WTC11 (cell line): ENCODE measurements at regions not wholly inside any gene's neighbourhood (a gene's known extent, or its start where the extent isn't known, plus 50 kb on each side); places are given as distances from the start of the nearest gene placed in this dataset.

ENCODE experiments used
- ATAC-seq: fragments of 200-7000 bp; cut with Tn5 transposase; 2 replicates; pipeline ENCODE4 v1.10.0; 2021; ENCODE audit warnings: mild to moderate bottlenecking, moderate library complexity
- CTCF ChIA-PET: fragments of 300-600 bp; sonication (Branson Sonifier 250); formaldehyde crosslinking; loops from one replicate; lab custom pipeline; 2021; ENCODE audit warnings: antibody characterized with exemption; lab: Charles Lee
- POLR2A ChIA-PET: fragments of 350-600 bp; sonication (Branson Sonifier 250); formaldehyde crosslinking; loops from one replicate; lab custom pipeline; 2021; ENCODE audit warnings: antibody characterized with exemption; lab: Charles Lee
- DNase-seq: peaks from one replicate; pipeline ENCODE4 v3.0.0; 2021; ENCODE audit warnings: low spot score
- H3K27ac Mint-ChIP-seq: 2 replicates; pipeline ENCODE4 v1.8.0; 2021; ENCODE audit warnings: mixed read lengths
- H3K27me3 Mint-ChIP-seq: 2 replicates; pipeline ENCODE4 v1.8.0; 2021; ENCODE audit warnings: low read depth, mild to moderate bottlenecking, moderate library complexity, mixed read lengths
- H3K36me3 Mint-ChIP-seq: 2 replicates; pipeline ENCODE4 v1.8.0; 2021; ENCODE audit warnings: mixed read lengths
- H3K4me1 Mint-ChIP-seq: 2 replicates; pipeline ENCODE4 v1.8.0; 2022; ENCODE audit warnings: mixed read lengths
- H3K4me3 Mint-ChIP-seq: 2 replicates; pipeline ENCODE4 v1.8.0; 2021; ENCODE audit warnings: mild to moderate bottlenecking, moderate library complexity, mixed read lengths
- H3K9me3 Mint-ChIP-seq: 2 replicates; pipeline ENCODE4 v1.8.0; 2021; ENCODE audit warnings: mixed read lengths
- CBFB ChIP-seq: sonication (generic); formaldehyde crosslinking; IDR thresholded peaks from 2 replicates; pipeline ENCODE4 v1.8.1; 2022; ENCODE audit warnings: mild to moderate bottlenecking, low read depth, missing genetic modification reagents
- CREB1 ChIP-seq: sonication (generic); formaldehyde crosslinking; IDR thresholded peaks from 2 replicates; pipeline ENCODE4 v1.8.0; 2023; ENCODE audit warnings: mild to moderate bottlenecking, missing genetic modification reagents
- ELF4 ChIP-seq: sonication (generic); formaldehyde crosslinking; IDR thresholded peaks from 2 replicates; pipeline ENCODE4 v1.8.1; 2022; ENCODE audit warnings: low read depth, mild to moderate bottlenecking, moderate library complexity, missing genetic modification reagents
- IRF2 ChIP-seq: sonication (generic); formaldehyde crosslinking; IDR thresholded peaks from 2 replicates; pipeline ENCODE4 v1.8.0; 2022; ENCODE audit warnings: low read depth, missing genetic modification reagents, borderline replicate concordance
- KAT7 ChIP-seq: sonication (generic); formaldehyde crosslinking; IDR thresholded peaks from 2 replicates; pipeline ENCODE4 v1.8.1; 2023; ENCODE audit warnings: missing genetic modification reagents, mild to moderate bottlenecking, borderline replicate concordance
- MYBL2 ChIP-seq: sonication (generic); formaldehyde crosslinking; IDR thresholded peaks from 2 replicates; pipeline ENCODE4 v1.8.1; 2023; ENCODE audit warnings: mild to moderate bottlenecking, moderate library complexity, missing genetic modification reagents
- NFE2L1 ChIP-seq: sonication (generic); formaldehyde crosslinking; IDR thresholded peaks from 2 replicates; pipeline ENCODE4 v1.8.1; 2023; ENCODE audit warnings: missing genetic modification reagents
- NR2C2 ChIP-seq: sonication (generic); formaldehyde crosslinking; IDR thresholded peaks from 2 replicates; pipeline ENCODE4 v1.8.0; 2022; ENCODE audit warnings: mild to moderate bottlenecking, missing genetic modification reagents
- OVOL2 ChIP-seq: fragments of 250-450 bp; sonication (Bioruptor Pico); IDR thresholded peaks from 2 replicates; pipeline ENCODE4 v1.9.0; 2021; ENCODE audit warnings: mild to moderate bottlenecking, borderline replicate concordance
- ZNF396 ChIP-seq: fragments of 250-450 bp; sonication (Bioruptor Pico); IDR thresholded peaks from 2 replicates; pipeline ENCODE4 v1.8.0; 2021; ENCODE audit warnings: mild to moderate bottlenecking, moderate library complexity, borderline replicate concordance
- TF ChIP-seq, protein P1 (sequence below): sonication (generic); formaldehyde crosslinking; IDR thresholded peaks from 2 replicates; pipeline ENCODE4 v1.8.0; 2022; ENCODE audit warnings: missing genetic modification reagents
- TF ChIP-seq, protein P2 (sequence below): sonication (generic); formaldehyde crosslinking; IDR thresholded peaks from 2 replicates; pipeline ENCODE4 v1.8.1; 2023; ENCODE audit warnings: mild to moderate bottlenecking, missing genetic modification reagents, moderate library complexity
- TF ChIP-seq, protein P3 (sequence below): sonication (generic); formaldehyde crosslinking; IDR thresholded peaks from 2 replicates; pipeline ENCODE4 v1.8.1; 2022; ENCODE audit warnings: low read depth, missing genetic modification reagents, borderline replicate concordance
- TF ChIP-seq, protein P4 (sequence below): sonication (generic); formaldehyde crosslinking; IDR thresholded peaks from 2 replicates; pipeline ENCODE4 v1.8.0; 2023; ENCODE audit warnings: missing genetic modification reagents, mild to moderate bottlenecking, borderline replicate concordance
- TF ChIP-seq, protein P5 (sequence below): sonication (generic); formaldehyde crosslinking; IDR thresholded peaks from 2 replicates; pipeline ENCODE4 v1.8.1; 2022; ENCODE audit warnings: missing genetic modification reagents, borderline replicate concordance
- TF ChIP-seq, protein P6 (sequence below): sonication (generic); formaldehyde crosslinking; IDR thresholded peaks from 2 replicates; pipeline ENCODE4 v1.8.1; 2023; ENCODE audit warnings: mild to moderate bottlenecking, missing genetic modification reagents
- TF ChIP-seq, protein P7 (sequence below): sonication (generic); formaldehyde crosslinking; IDR thresholded peaks from 2 replicates; pipeline ENCODE4 v1.8.1; 2023; ENCODE audit warnings: mild to moderate bottlenecking, missing genetic modification reagents

DNA sequence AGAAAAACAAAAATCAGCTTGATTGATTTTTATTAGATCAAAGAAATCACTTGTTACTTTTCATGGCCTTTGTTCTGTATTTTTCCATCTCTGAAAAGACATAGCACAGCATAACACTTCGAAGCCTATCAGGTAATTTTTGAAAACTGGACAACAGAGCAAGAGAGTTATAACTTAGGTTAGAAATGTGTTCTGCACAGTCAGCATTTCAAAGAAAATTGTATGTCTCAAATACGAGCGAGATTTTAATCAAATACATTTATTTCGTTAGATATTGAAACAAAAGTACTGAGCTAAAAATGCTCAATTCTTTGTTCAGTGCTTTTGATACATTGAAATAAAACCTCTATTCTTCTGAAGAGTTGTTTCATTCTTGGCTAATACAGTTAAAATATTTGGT lies 144.1 kb upstream of the SLC10A2 start (continued):
- TF ChIP-seq, protein P1, sequence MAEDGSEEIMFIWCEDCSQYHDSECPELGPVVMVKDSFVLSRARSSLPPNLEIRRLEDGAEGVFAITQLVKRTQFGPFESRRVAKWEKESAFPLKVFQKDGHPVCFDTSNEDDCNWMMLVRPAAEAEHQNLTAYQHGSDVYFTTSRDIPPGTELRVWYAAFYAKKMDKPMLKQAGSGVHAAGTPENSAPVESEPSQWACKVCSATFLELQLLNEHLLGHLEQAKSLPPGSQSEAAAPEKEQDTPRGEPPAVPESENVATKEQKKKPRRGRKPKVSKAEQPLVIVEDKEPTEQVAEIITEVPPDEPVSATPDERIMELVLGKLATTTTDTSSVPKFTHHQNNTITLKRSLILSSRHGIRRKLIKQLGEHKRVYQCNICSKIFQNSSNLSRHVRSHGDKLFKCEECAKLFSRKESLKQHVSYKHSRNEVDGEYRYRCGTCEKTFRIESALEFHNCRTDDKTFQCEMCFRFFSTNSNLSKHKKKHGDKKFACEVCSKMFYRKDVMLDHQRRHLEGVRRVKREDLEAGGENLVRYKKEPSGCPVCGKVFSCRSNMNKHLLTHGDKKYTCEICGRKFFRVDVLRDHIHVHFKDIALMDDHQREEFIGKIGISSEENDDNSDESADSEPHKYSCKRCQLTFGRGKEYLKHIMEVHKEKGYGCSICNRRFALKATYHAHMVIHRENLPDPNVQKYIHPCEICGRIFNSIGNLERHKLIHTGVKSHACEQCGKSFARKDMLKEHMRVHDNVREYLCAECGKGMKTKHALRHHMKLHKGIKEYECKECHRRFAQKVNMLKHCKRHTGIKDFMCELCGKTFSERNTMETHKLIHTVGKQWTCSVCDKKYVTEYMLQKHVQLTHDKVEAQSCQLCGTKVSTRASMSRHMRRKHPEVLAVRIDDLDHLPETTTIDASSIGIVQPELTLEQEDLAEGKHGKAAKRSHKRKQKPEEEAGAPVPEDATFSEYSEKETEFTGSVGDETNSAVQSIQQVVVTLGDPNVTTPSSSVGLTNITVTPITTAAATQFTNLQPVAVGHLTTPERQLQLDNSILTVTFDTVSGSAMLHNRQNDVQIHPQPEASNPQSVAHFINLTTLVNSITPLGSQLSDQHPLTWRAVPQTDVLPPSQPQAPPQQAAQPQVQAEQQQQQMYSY = no peak

DNA sequence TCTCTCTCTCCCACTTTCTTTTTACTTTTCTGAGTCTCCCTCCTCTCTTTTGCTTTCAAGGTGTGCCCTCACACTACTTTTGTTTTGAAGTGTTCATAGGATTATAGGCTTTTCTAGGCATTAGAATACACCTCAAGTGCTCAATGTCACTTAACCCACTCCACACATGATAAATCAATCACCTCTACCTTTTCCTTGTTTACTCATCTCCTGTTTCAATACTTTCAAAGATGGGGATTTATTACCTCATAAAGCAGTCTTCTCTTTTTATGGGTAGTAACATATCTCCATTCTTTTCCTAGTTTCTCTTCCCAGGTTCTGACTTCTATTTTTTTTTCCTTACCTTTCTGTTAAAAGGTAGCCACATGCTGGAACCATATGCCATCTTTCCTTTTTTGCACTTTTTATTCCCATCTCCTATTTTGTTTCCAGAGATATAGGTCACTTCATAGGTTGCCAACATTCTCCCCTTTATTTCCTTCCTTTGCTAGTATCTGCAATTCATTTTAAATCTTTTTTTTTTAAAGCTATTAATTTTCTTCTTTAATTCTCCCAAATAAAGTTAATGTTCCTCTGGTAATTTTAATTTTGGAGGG lies 137.6 kb upstream of the SLC10A2 start:
- TF ChIP-seq NFE2L1 (CRISPR knock-in tag) (no peak), NR2C2 (CRISPR knock-in tag) (no peak), CREB1 (CRISPR knock-in tag) (no peak), IRF2 (no peak), ZNF396 (CRISPR knock-in tag) (no peak), KAT7 (CRISPR knock-in tag) (no peak), CBFB (CRISPR knock-in tag) (no peak), OVOL2 (CRISPR knock-in tag) (no peak), MYBL2 (no peak), ELF4 (CRISPR knock-in tag) (no peak)
- TF ChIP-seq, protein P2, sequence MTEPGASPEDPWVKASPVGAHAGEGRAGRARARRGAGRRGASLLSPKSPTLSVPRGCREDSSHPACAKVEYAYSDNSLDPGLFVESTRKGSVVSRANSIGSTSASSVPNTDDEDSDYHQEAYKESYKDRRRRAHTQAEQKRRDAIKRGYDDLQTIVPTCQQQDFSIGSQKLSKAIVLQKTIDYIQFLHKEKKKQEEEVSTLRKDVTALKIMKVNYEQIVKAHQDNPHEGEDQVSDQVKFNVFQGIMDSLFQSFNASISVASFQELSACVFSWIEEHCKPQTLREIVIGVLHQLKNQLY = no peak
- TF ChIP-seq, protein P3, sequence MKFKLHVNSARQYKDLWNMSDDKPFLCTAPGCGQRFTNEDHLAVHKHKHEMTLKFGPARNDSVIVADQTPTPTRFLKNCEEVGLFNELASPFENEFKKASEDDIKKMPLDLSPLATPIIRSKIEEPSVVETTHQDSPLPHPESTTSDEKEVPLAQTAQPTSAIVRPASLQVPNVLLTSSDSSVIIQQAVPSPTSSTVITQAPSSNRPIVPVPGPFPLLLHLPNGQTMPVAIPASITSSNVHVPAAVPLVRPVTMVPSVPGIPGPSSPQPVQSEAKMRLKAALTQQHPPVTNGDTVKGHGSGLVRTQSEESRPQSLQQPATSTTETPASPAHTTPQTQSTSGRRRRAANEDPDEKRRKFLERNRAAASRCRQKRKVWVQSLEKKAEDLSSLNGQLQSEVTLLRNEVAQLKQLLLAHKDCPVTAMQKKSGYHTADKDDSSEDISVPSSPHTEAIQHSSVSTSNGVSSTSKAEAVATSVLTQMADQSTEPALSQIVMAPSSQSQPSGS (CRISPR knock-in tag) = no peak
- TF ChIP-seq, protein P4, sequence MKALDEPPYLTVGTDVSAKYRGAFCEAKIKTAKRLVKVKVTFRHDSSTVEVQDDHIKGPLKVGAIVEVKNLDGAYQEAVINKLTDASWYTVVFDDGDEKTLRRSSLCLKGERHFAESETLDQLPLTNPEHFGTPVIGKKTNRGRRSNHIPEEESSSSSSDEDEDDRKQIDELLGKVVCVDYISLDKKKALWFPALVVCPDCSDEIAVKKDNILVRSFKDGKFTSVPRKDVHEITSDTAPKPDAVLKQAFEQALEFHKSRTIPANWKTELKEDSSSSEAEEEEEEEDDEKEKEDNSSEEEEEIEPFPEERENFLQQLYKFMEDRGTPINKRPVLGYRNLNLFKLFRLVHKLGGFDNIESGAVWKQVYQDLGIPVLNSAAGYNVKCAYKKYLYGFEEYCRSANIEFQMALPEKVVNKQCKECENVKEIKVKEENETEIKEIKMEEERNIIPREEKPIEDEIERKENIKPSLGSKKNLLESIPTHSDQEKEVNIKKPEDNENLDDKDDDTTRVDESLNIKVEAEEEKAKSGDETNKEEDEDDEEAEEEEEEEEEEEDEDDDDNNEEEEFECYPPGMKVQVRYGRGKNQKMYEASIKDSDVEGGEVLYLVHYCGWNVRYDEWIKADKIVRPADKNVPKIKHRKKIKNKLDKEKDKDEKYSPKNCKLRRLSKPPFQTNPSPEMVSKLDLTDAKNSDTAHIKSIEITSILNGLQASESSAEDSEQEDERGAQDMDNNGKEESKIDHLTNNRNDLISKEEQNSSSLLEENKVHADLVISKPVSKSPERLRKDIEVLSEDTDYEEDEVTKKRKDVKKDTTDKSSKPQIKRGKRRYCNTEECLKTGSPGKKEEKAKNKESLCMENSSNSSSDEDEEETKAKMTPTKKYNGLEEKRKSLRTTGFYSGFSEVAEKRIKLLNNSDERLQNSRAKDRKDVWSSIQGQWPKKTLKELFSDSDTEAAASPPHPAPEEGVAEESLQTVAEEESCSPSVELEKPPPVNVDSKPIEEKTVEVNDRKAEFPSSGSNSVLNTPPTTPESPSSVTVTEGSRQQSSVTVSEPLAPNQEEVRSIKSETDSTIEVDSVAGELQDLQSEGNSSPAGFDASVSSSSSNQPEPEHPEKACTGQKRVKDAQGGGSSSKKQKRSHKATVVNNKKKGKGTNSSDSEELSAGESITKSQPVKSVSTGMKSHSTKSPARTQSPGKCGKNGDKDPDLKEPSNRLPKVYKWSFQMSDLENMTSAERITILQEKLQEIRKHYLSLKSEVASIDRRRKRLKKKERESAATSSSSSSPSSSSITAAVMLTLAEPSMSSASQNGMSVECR (CRISPR knock-in tag) = no peak
- TF ChIP-seq, protein P5, sequence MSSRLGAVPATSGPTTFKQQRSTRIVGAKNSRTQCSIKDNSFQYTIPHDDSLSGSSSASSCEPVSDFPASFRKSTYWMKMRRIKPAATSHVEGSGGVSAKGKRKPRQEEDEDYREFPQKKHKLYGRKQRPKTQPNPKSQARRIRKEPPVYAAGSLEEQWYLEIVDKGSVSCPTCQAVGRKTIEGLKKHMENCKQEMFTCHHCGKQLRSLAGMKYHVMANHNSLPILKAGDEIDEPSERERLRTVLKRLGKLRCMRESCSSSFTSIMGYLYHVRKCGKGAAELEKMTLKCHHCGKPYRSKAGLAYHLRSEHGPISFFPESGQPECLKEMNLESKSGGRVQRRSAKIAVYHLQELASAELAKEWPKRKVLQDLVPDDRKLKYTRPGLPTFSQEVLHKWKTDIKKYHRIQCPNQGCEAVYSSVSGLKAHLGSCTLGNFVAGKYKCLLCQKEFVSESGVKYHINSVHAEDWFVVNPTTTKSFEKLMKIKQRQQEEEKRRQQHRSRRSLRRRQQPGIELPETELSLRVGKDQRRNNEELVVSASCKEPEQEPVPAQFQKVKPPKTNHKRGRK (CRISPR knock-in tag) = no peak
- TF ChIP-seq, protein P6, sequence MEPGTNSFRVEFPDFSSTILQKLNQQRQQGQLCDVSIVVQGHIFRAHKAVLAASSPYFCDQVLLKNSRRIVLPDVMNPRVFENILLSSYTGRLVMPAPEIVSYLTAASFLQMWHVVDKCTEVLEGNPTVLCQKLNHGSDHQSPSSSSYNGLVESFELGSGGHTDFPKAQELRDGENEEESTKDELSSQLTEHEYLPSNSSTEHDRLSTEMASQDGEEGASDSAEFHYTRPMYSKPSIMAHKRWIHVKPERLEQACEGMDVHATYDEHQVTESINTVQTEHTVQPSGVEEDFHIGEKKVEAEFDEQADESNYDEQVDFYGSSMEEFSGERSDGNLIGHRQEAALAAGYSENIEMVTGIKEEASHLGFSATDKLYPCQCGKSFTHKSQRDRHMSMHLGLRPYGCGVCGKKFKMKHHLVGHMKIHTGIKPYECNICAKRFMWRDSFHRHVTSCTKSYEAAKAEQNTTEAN (CRISPR knock-in tag) = no peak
- TF ChIP-seq, protein P7, sequence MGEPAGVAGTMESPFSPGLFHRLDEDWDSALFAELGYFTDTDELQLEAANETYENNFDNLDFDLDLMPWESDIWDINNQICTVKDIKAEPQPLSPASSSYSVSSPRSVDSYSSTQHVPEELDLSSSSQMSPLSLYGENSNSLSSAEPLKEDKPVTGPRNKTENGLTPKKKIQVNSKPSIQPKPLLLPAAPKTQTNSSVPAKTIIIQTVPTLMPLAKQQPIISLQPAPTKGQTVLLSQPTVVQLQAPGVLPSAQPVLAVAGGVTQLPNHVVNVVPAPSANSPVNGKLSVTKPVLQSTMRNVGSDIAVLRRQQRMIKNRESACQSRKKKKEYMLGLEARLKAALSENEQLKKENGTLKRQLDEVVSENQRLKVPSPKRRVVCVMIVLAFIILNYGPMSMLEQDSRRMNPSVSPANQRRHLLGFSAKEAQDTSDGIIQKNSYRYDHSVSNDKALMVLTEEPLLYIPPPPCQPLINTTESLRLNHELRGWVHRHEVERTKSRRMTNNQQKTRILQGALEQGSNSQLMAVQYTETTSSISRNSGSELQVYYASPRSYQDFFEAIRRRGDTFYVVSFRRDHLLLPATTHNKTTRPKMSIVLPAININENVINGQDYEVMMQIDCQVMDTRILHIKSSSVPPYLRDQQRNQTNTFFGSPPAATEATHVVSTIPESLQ (CRISPR knock-in tag) = no peak
- TF ChIP-seq, all 79 proteins: peak for 0
- Mint-ChIP-seq H3K4me3 (no peak overlapping the region), H3K4me1 (no peaks in the 10 kb centered on the region), H3K9me3 (no peaks in the 10 kb centered on the region), H3K27ac (no peak overlapping the region), H3K27me3 (no peaks in the 10 kb centered on the region), H3K36me3 (no peaks in the 10 kb centered on the region)
- ChIA-PET POLR2A (no interaction called here), CTCF (no interaction called here)
- ATAC-seq (no peak), DNase-seq (no peak)
